GM21529 (cell line): ENCODE measurements at regions not wholly inside any gene's neighbourhood (a gene's known extent, or its start where the extent isn't known, plus 50 kb on each side); places are given as distances from the start of the nearest gene placed in this dataset.
"Not testable (repeated sequence)": the region's sequence is repeated elsewhere in the genome, so short reads cannot be mapped to it uniquely, and the experiment has no call there.

Experiments
- ATAC-seq: cut with Tn5 transposase; IDR thresholded peaks from one replicate; pipeline ENCODE4 v1.9.1; 2021; ENCODE audit not compliant: unreplicated experiment

- ATAC-seq = no peak
Observed at GRCh38 chr17:74128456-74129211, 74.8 kb upstream of the RPL38 start.

- ATAC-seq = not testable (repeated sequence)
Observed at GRCh38 chr17:74129800-74130199, 73.7 kb upstream of the RPL38 start.

GRCh38 chr17:74130276-74130675 is 73.2 kb upstream of the RPL38 start:
- no peak for ATAC-seq

GRCh38 chr17:74130841-74131240 is 72.6 kb upstream of the RPL38 start:
- no peak for ATAC-seq

- no peak for ATAC-seq
Observed at GRCh38 chr17:74132354-74132753, 71.1 kb upstream of the RPL38 start.

- ATAC-seq = no peak
Observed at GRCh38 chr17:74133740-74134139, 69.7 kb upstream of the RPL38 start.

- ATAC-seq = not testable (repeated sequence)
Observed at GRCh38 chr17:74134234-74134633, 69.2 kb upstream of the RPL38 start.

GRCh38 chr17:74134991-74135390 is 68.5 kb upstream of the RPL38 start:
- ATAC-seq = no peak

GRCh38 chr17:74135391-74136167 is 67.9 kb upstream of the RPL38 start:
- ATAC-seq = no peak

- no peak for ATAC-seq
Observed at GRCh38 chr17:74137416-74137815, 66.1 kb upstream of the RPL38 start.

- ATAC-seq = no peak
Observed at GRCh38 chr17:74139120-74139519, 64.4 kb upstream of the RPL38 start.

- ATAC-seq = no peak
Observed at GRCh38 chr17:74140282-74140681, 63.2 kb upstream of the RPL38 start.

- no peak for ATAC-seq
Observed at GRCh38 chr17:74141612-74142011, 61.9 kb upstream of the RPL38 start.

- not testable (repeated sequence) for ATAC-seq
Observed at GRCh38 chr17:74143318-74143717, 60.2 kb upstream of the RPL38 start.

GRCh38 chr17:74145756-74146155 is 57.7 kb upstream of the RPL38 start:
- ATAC-seq = no peak

GRCh38 chr17:74146196-74146595 is 57.3 kb upstream of the RPL38 start:
- ATAC-seq = no peak

- no peak for ATAC-seq
Observed at GRCh38 chr17:74147056-74147835, 56.2 kb upstream of the RPL38 start.

- ATAC-seq = no peak
Observed at GRCh38 chr17:74147966-74148365, 55.5 kb upstream of the RPL38 start.

GRCh38 chr17:74148446-74148845 is 55.0 kb upstream of the RPL38 start:
- ATAC-seq = no peak

- ATAC-seq = no peak
Observed at GRCh38 chr17:74148901-74149596, 54.4 kb upstream of the RPL38 start.
